Skeletal muscle satellite cell (primary cell): ENCODE measurements at regions not wholly inside any gene's neighbourhood (a gene's known extent, or its start where the extent isn't known, plus 50 kb on each side); places are given as distances from the start of the nearest gene placed in this dataset.
"Not testable (repeated sequence)": the region's sequence is repeated elsewhere in the genome, so short reads cannot be mapped to it uniquely, and the experiment has no call there.

Source experiments
- H3K27me3 ChIP-seq: 2 replicates; pipeline ENCODE4 v1.7.0; 2013; ENCODE audit warnings: low read length; ENCODE audit not compliant: control insufficient read depth, insufficient read depth
- H3K36me3 ChIP-seq: 2 replicates; pipeline ENCODE4 v1.7.0; 2013; ENCODE audit warnings: mild to moderate bottlenecking, control low read depth, low read length; ENCODE audit not compliant: insufficient read depth
- H3K4me1 ChIP-seq: 2 replicates; pipeline ENCODE4 v1.7.0; 2013; ENCODE audit warnings: low read length; ENCODE audit not compliant: control insufficient read depth, insufficient read depth
- H3K4me2 ChIP-seq: 2 replicates; pipeline ENCODE4 v1.7.0; 2013; ENCODE audit warnings: mild to moderate bottlenecking, low read length
- H3K4me3 ChIP-seq: 2 replicates; pipeline ENCODE4 v1.7.0; 2013; ENCODE audit warnings: low read length
- H3K9ac ChIP-seq: 2 replicates; pipeline ENCODE4 v1.7.0; 2013; ENCODE audit warnings: mild to moderate bottlenecking, low read depth, low read length, moderate library complexity
- H3K9me3 ChIP-seq: replicated peaks from 2 replicates; pipeline ENCODE4 v1.7.0; 2013; ENCODE audit warnings: mild to moderate bottlenecking, control low read depth, low read length

DNA sequence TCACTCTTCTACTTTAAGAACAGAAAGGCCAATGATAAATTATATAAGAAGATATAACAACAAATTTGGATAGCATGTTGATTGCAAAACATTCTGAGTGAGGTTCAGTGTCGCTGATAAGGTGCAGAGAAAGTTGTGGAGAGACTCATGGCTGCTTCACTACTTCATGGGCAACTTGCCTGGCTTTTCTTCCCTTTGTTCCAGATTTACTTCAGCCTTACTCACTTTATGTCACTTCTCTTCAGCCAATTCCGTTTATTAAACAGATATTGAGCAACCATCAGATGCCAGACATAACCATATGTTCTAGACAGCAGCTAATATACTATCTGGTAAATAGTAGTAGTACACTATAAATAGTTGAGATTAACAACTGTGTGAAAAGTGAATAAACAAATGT, 150.0 kb upstream of the CHL1 start:
- H3K4me3 ChIP-seq, result no peak overlapping the region
- no peak overlapping the region for H3K9ac ChIP-seq
- H3K4me1 ChIP-seq, result no peaks in the 10 kb centered on the region
- no peaks in the 10 kb centered on the region for H3K9me3 ChIP-seq
- H3K4me2 ChIP-seq, result no peak overlapping the region
- no peaks in the 10 kb centered on the region for H3K27me3 ChIP-seq
- H3K36me3 ChIP-seq, result no peaks in the 10 kb centered on the region

GRCh38 chr3:53441-53840, 143.1 kb upstream of the CHL1 start:
- H3K4me2 ChIP-seq, H3K4me1 ChIP-seq, H3K4me3 ChIP-seq, H3K27me3 ChIP-seq, H3K9ac ChIP-seq, H3K36me3 ChIP-seq, H3K9me3 ChIP-seq: not testable (repeated sequence)

GRCh38 chr3:54240-54639, 142.3 kb upstream of the CHL1 start:
- H3K36me3 ChIP-seq, result no peaks in the 10 kb centered on the region
- H3K4me1 ChIP-seq, result no peaks in the 10 kb centered on the region
- no peak overlapping the region for H3K9ac ChIP-seq
- H3K4me3 ChIP-seq, result no peak overlapping the region
- no peaks in the 10 kb centered on the region for H3K27me3 ChIP-seq
- H3K4me2 ChIP-seq, result no peak overlapping the region
- no peaks in the 10 kb centered on the region for H3K9me3 ChIP-seq

- Histone ChIP-seq H3K4me1 (no peaks in the 10 kb centered on the region), H3K36me3 (no peaks in the 10 kb centered on the region), H3K4me3 (no peak overlapping the region), H3K9me3 (no peaks in the 10 kb centered on the region), H3K9ac (no peak overlapping the region), H3K27me3 (no peaks in the 10 kb centered on the region), H3K4me2 (no peak overlapping the region)
These were observed 139.9 kb upstream of the CHL1 start for GRCh38 chr3:56672-57071.

DNA sequence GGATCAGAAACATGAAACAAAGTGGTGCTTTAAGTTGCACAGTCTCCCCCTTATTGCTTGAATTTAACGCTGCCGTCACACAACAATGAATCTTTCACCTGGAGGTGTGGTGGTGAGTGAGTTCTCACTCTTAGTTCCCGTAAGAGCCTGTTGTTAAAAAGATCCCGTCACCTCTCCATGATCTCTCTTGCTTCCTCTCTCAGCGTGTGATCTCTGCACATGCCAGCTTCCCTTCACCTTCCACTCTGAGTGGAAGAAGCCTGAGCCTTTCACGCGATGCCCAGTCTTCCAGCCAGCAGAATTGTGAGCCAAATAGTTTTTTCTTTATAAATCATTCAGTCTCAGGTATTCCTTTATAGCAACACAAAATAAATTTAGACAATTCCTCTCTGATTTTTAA, 136.7 kb upstream of the CHL1 start:
- H3K27me3 ChIP-seq, result no peaks in the 10 kb centered on the region
- no peak overlapping the region for H3K9ac ChIP-seq
- H3K4me3 ChIP-seq, result no peak overlapping the region
- H3K4me1 ChIP-seq, result no peaks in the 10 kb centered on the region
- no peak overlapping the region for H3K4me2 ChIP-seq
- no peaks in the 10 kb centered on the region for H3K36me3 ChIP-seq
- no peaks in the 10 kb centered on the region for H3K9me3 ChIP-seq

- no peaks in the 10 kb centered on the region for H3K9me3 ChIP-seq
- no peak overlapping the region for H3K9ac ChIP-seq
- no peak overlapping the region for H3K4me3 ChIP-seq
- no peaks in the 10 kb centered on the region for H3K36me3 ChIP-seq
- H3K27me3 ChIP-seq, result no peaks in the 10 kb centered on the region
- no peak overlapping the region for H3K4me2 ChIP-seq
- H3K4me1 ChIP-seq, result no peaks in the 10 kb centered on the region
These were observed 133.3 kb upstream of the CHL1 start for GRCh38 chr3:63095-63765.

DNA sequence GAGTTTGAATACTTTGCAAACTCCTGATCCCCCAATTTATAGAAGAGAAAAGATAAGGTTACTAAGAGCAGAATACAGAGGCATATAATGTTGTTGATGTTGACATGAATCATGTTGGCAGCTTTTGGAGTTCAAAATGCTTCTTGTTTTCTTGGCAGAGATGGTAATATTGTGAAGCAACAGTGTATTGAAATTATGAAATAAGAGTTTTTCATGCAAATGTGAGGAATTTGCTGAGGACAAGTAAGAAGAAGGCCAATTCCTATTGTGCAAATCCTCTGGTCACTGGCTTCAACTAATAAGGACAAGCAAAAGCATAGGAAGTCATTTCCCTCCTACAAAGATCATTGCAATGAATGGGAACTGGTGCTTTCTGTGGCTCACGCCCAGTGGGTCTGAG, 126.9 kb upstream of the CHL1 start:
- Histone ChIP-seq H3K36me3 (no peaks in the 10 kb centered on the region), H3K4me1 (no peaks in the 10 kb centered on the region), H3K27me3 (no peaks in the 10 kb centered on the region), H3K4me3 (no peak overlapping the region), H3K9me3 (no peaks in the 10 kb centered on the region), H3K9ac (no peak overlapping the region), H3K4me2 (no peak overlapping the region)

- no peak overlapping the region for H3K9ac ChIP-seq
- H3K4me2 ChIP-seq, result no peak overlapping the region
- H3K9me3 ChIP-seq, result no peaks in the 10 kb centered on the region
- no peaks in the 10 kb centered on the region for H3K36me3 ChIP-seq
- H3K4me3 ChIP-seq, result no peak overlapping the region
- H3K27me3 ChIP-seq, result no peaks in the 10 kb centered on the region
- peaks cover 3% of the 10 kb centered on the region for H3K4me1 ChIP-seq
These were observed 123.8 kb upstream of the CHL1 start for GRCh38 chr3:72776-73175.

- no peak overlapping the region for H3K9ac ChIP-seq
- no peaks in the 10 kb centered on the region for H3K9me3 ChIP-seq
- H3K4me2 ChIP-seq, result no peak overlapping the region
- peaks cover 3% of the 10 kb centered on the region for H3K4me1 ChIP-seq
- H3K36me3 ChIP-seq, result no peaks in the 10 kb centered on the region
- H3K27me3 ChIP-seq, result no peaks in the 10 kb centered on the region
- no peak overlapping the region for H3K4me3 ChIP-seq
These were observed 123.3 kb upstream of the CHL1 start for GRCh38 chr3:73271-73670.

DNA sequence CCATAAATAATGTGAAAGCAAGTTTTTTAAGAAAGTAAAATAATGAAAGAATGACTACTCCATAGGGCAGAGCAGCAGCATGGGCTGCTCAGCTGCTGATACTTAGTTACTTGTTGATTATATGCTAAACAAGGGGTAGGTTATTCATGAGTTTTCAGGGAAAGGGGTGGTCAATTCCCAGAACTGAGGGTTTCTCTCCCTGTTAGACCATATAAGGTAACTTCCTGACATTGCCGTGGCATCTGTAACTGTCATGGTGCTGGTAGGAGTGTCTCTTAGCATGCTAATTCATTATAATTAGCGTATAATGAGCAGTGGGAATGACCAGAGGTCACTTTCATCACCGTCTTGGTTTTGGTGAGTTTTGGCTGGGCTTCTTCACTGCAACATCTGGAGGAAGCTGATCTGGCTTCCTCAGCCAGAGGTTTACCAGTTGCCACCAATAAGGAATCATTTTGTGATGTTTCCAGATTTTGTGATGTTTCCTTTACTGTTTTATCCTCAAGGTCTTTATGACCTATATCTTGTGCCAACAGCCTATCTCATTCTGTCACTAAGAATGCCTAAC, 121.8 kb upstream of the CHL1 start:
- Histone ChIP-seq H3K9ac (no peak overlapping the region), H3K4me1 (peaks cover 3% of the 10 kb centered on the region), H3K4me3 (no peak overlapping the region), H3K4me2 (no peak overlapping the region), H3K27me3 (no peaks in the 10 kb centered on the region), H3K9me3 (no peaks in the 10 kb centered on the region), H3K36me3 (no peaks in the 10 kb centered on the region)

DNA sequence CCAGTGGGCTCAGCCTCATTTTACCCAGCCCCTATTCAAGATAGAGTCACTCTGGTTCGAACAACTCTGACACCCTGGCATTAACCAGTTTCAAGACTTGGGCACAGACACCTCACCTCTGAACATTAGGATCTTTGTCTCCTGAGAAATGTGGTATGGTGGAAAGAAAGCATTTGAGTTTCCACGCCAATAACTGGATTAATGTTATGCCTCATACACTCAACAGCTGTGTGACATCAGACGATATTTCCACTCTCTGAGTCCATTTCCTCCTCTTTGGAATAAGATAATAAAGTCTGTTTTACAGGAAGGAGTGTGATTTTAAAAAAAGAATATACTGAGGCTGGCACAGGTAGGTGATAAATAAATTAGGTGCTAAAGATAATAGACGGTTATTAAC, 121.3 kb upstream of the CHL1 start:
- Histone ChIP-seq H3K9me3 (no peaks in the 10 kb centered on the region), H3K27me3 (no peaks in the 10 kb centered on the region), H3K9ac (no peak overlapping the region), H3K4me3 (no peak overlapping the region), H3K36me3 (no peaks in the 10 kb centered on the region), H3K4me2 (no peak overlapping the region), H3K4me1 (peaks cover 3% of the 10 kb centered on the region)

DNA sequence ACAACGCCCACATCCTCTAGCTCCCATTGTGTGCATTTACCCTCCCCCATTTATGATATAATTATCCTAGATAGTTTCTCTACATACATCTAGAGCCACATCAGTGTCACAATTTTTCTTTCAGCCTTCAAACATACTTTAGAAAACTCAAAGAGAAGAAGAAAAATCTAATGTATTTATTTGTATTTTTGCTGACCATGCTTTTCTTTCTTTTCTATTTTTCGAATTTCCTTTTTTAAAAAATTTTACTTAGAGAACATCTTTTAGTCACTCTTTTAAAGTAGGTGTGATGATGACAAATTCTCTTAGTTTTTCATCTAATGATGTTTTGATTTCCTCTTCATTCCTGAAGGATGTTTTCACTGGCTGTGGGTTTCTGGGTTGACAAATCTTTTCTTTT, 117.0 kb upstream of the CHL1 start:
- Histone ChIP-seq H3K4me3 (no peak overlapping the region), H3K9ac (no peak overlapping the region), H3K9me3 (no peaks in the 10 kb centered on the region), H3K4me2 (no peak overlapping the region), H3K36me3 (no peaks in the 10 kb centered on the region), H3K4me1 (peaks cover 3% of the 10 kb centered on the region), H3K27me3 (no peaks in the 10 kb centered on the region)
